Endodermal cell (in vitro differentiated cells): ENCODE measurements at regions not wholly inside any gene's neighbourhood (a gene's known extent, or its start where the extent isn't known, plus 50 kb on each side); places are given as distances from the start of the nearest gene placed in this dataset.
A peak's percentile ranks its signal among the peaks of the same experiment; 100 is the strongest.

Source experiments
- DNase-seq: peaks from one replicate; pipeline ENCODE4 v3.0.0-alpha.2; 2017
- H3K27ac ChIP-seq: 2 replicates; pipeline ENCODE4 v1.5.1; 2013; ENCODE audit warnings: mild to moderate bottlenecking, low read depth, low read length, moderate library complexity
- H3K27me3 ChIP-seq: 2 replicates; pipeline ENCODE4 v1.6.1; 2013; ENCODE audit warnings: mild to moderate bottlenecking, low read length, moderate library complexity; ENCODE audit not compliant: insufficient read depth, control insufficient read depth, poor library complexity, severe bottlenecking
- H3K36me3 ChIP-seq: 2 replicates; pipeline ENCODE4 v1.7.0; 2013; ENCODE audit warnings: mild to moderate bottlenecking, low read length, moderate library complexity; ENCODE audit not compliant: control insufficient read depth, insufficient read depth
- H3K4me1 ChIP-seq: one replicate; pipeline ENCODE4 v1.7.0; 2013; ENCODE audit warnings: low read length; ENCODE audit not compliant: control insufficient read depth, insufficient read depth
- H3K4me3 ChIP-seq: 2 replicates; pipeline ENCODE4 v1.5.1; 2013; ENCODE audit warnings: mild to moderate bottlenecking, low read length, moderate library complexity
- H3K9ac ChIP-seq: 2 replicates; pipeline ENCODE4 v1.6.1; 2013; ENCODE audit warnings: mild to moderate bottlenecking, low read length, moderate library complexity; ENCODE audit not compliant: poor library complexity, severe bottlenecking; ENCODE audit errors: extremely low read depth
- H3K9me3 ChIP-seq: 2 replicates; pipeline ENCODE4 v1.6.1; 2013; ENCODE audit warnings: mild to moderate bottlenecking, low read length, moderate library complexity; ENCODE audit not compliant: control insufficient read depth
- H3K27ac Mint-ChIP-seq: 2 replicates; pipeline ENCODE4 v1.8.0; 2020; ENCODE audit warnings: mixed read lengths
- H3K27me3 Mint-ChIP-seq: 2 replicates; pipeline ENCODE4 v1.8.0; 2021; ENCODE audit warnings: mild to moderate bottlenecking, mixed read lengths; ENCODE audit not compliant: insufficient read depth
- H3K36me3 Mint-ChIP-seq: 2 replicates; pipeline ENCODE4 v1.8.0; 2020; ENCODE audit warnings: low read depth, mixed read lengths
- H3K4me1 Mint-ChIP-seq: 2 replicates; pipeline ENCODE4 v1.8.0; 2020; ENCODE audit warnings: mixed read lengths
- H3K4me3 Mint-ChIP-seq: 2 replicates; pipeline ENCODE4 v1.8.0; 2020; ENCODE audit warnings: mild to moderate bottlenecking, moderate library complexity, mixed read lengths
- H3K9me3 Mint-ChIP-seq: 2 replicates; pipeline ENCODE4 v1.8.0; 2020; ENCODE audit warnings: mild to moderate bottlenecking, mixed read lengths
- WGBS, 2 experiments: methylation state at CpG; one replicate each; pipeline versions ENCODE4 v1.1.5 to v1.1.7; 2013; ENCODE audit warnings: missing lambda C conversion rate in 2 of 2, mixed read lengths in 1 of 2; ENCODE audit not compliant: insufficient coverage in 1 of 2, insufficient read length in 1 of 2; 5-methylcytosine and 5-hydroxymethylcytosine counted together
- TF ChIP-seq, protein P1 (sequence below): fragments of 200-600 bp; sonication (generic); conservative IDR thresholded peaks from 2 replicates; pipeline ENCODE4 v1.5.0; 2021; ENCODE audit warnings: antibody characterized with exemption, mild to moderate bottlenecking

DNA sequence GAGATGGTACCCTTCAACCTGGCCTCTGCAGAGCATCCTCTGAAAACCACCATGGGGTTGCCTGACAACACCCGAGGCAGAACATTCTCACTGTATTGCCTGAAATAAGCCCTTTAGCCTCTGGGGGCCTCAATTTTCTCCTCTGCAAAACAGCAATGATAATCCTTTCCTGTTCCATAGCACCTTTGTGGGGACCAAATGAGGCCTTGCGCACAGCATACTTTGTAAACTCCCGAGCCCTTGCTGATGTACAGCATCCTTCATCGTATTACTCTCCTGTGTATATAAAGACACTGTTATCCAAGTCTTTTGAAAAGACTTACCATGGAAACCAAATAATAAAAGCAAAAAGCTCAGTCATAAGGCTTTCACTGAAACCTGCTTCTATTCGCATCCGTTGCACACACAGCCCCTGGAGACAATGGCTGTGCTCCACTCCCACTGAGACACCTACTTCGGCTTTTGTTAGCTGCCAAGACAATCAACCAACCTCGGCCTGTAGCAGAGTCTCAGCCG lies 276.0 kb downstream of the FOXO1 start:
- Histone ChIP-seq H3K36me3 (no peaks in the 10 kb centered on the region), H3K9me3 (peaks cover 5% of the 10 kb centered on the region), H3K9ac (no peak overlapping the region), H3K27ac (peak overlapping the region; percentile 92), H3K27me3 (no peaks in the 10 kb centered on the region), H3K4me3 (no peak overlapping the region), H3K4me1 (peaks cover 4% of the 10 kb centered on the region)
- TF ChIP-seq, protein P1, sequence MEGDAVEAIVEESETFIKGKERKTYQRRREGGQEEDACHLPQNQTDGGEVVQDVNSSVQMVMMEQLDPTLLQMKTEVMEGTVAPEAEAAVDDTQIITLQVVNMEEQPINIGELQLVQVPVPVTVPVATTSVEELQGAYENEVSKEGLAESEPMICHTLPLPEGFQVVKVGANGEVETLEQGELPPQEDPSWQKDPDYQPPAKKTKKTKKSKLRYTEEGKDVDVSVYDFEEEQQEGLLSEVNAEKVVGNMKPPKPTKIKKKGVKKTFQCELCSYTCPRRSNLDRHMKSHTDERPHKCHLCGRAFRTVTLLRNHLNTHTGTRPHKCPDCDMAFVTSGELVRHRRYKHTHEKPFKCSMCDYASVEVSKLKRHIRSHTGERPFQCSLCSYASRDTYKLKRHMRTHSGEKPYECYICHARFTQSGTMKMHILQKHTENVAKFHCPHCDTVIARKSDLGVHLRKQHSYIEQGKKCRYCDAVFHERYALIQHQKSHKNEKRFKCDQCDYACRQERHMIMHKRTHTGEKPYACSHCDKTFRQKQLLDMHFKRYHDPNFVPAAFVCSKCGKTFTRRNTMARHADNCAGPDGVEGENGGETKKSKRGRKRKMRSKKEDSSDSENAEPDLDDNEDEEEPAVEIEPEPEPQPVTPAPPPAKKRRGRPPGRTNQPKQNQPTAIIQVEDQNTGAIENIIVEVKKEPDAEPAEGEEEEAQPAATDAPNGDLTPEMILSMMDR, result peak; percentile 38
- Mint-ChIP-seq H3K4me1 (peaks cover 39% of the 10 kb centered on the region), H3K4me3 (no peak overlapping the region), H3K36me3 (no peaks in the 10 kb centered on the region), H3K9me3 (peaks cover 10% of the 10 kb centered on the region), H3K27me3 (no peaks in the 10 kb centered on the region), H3K27ac (no peak overlapping the region)
- WGBS, 2 experiments, result 46 to 75% methylated on average over 6 to 9 of the region's 9 CpGs
- DNase-seq, result no peak

DNA sequence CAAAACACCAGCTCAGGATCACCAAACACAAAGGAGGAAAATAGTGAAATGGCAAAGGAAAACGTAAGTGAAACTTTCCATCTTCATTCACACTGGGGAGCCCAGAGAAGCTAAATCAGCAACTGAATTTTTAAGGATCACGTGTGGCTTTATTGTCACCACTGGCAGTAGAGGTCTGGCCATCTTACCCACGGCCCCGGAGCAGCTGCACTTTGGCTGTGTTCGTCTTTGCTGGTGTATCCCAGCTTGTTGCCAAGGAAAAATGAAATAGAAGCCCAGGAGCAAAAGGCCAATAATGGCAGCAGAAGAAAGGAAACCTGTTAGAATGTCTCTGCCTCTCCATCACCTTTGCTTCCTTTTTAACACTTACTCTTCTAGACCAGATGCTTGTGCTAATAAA lies 274.7 kb downstream of the FOXO1 start:
- H3K9me3 Mint-ChIP-seq, result peaks cover 17% of the 10 kb centered on the region
- TF ChIP-seq, protein P1, result no peak
- Histone ChIP-seq H3K4me1 (peaks cover 4% of the 10 kb centered on the region), H3K27ac (peak overlapping the region; percentile 92), H3K36me3 (no peaks in the 10 kb centered on the region), H3K9ac (no peak overlapping the region), H3K27me3 (no peaks in the 10 kb centered on the region), H3K9me3 (peaks cover 13% of the 10 kb centered on the region), H3K4me3 (no peak overlapping the region)
- no peak for DNase-seq
- H3K4me1 Mint-ChIP-seq, result peaks cover 32% of the 10 kb centered on the region
- H3K27ac Mint-ChIP-seq, result no peak overlapping the region
- peaks cover 4% of the 10 kb centered on the region for H3K36me3 Mint-ChIP-seq
- 79 to 89% methylated on average over 5 of the region's 5 CpGs for WGBS, 2 experiments
- no peak overlapping the region for H3K4me3 Mint-ChIP-seq
- no peaks in the 10 kb centered on the region for H3K27me3 Mint-ChIP-seq

DNA sequence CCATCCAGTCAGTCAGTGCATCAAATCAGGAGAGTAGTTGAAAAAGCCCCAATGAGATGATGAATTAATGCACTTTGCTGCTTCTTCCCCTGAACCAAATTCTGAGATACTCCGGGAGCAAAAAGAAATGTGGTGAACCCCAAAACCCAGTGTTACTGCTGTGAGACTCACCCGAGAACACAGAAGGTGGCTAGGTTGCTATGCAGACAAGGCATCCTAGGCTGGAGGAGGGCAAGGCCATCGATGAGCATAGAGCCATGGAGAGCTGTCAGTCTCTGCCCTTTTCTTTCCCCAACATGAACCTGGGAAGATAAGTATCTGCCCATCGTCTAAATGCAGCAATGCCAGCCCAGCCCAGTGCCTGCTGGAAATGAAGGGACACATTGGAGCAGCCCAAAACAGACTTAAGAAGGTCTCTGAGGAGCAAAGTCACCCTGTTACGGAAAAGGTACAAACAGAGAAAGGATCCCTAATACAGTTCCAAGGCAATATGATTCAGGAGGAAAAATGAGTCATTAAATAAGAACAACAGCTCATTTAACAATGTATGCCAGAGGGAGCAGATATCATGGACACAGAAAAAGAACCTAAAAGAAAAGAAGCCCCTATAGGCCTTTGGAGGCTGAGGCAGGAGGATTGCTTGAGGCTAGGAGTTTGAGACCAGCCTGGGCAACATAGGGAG lies 272.0 kb downstream of the FOXO1 start:
- H3K4me1 ChIP-seq, result peaks cover 4% of the 10 kb centered on the region
- Mint-ChIP-seq H3K36me3 (peaks cover 4% of the 10 kb centered on the region), H3K27ac (no peak overlapping the region), H3K27me3 (no peaks in the 10 kb centered on the region), H3K4me1 (peaks cover 22% of the 10 kb centered on the region), H3K4me3 (no peak overlapping the region), H3K9me3 (peaks cover 17% of the 10 kb centered on the region)
- TF ChIP-seq, protein P1, result no peak
- H3K36me3 ChIP-seq, result no peaks in the 10 kb centered on the region
- no peak overlapping the region for H3K9ac ChIP-seq
- no peaks in the 10 kb centered on the region for H3K27me3 ChIP-seq
- H3K27ac ChIP-seq, result no peak overlapping the region
- no peak for DNase-seq
- WGBS, 2 experiments, result 78 to 92% methylated on average over 3 to 5 of the region's 5 CpGs
- H3K9me3 ChIP-seq, result peaks cover 13% of the 10 kb centered on the region
- H3K4me3 ChIP-seq, result no peak overlapping the region
